ENCODE measurements at regions not wholly inside any gene's neighbourhood (a gene's known extent, or its start where the extent isn't known, plus 50 kb on each side); places are given as distances from the start of the nearest gene placed in this dataset.

DNA sequence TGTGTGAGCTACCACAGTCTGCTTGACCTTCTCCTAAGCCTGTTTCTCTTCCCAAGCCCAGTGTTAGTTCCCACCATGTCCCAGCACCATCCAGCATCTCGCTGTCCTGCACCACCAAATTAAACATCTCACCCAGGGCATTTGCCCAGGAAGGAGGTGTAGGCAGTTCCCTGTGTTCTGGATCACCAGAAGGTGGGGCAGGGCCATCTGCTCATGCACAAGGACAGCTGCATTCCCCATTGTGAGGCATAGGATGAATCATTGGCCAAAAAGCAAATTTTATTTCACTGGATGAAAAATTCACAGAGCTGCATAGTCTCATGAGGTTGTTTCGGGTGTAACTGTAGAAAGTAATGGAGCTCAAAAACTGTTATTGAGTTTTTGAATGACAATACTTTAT, 89.5 kb upstream of the GRIA1 start:
- no peak for DNase-seq

GRCh38 chr5:153402550-153402949, 87.9 kb upstream of the GRIA1 start:
- DNase-seq: no peak

GRCh38 chr5:153403470-153403869, 87.0 kb upstream of the GRIA1 start:
- no peak for DNase-seq

GRCh38 chr5:153404747-153405146, 85.7 kb upstream of the GRIA1 start:
- no peak for DNase-seq

DNA sequence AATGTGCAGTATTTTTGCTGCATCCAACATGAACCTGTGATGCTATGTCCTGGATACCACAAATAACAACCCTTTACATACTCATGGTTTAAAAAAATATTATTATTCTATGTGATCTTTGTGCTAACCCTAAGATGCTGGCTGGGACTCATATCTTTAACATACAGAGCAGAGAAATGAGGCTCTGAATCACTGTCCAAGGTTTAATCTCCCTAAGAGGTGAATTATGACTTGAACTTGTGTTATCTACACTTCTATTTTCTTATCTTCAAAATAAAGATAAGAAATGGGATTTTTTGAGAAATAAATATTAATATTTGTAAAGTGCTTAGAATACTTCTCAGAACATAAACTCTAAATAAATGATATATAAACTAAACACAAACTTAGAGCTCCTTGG, 68.8 kb upstream of the GRIA1 start:
- no peak for DNase-seq

GRCh38 chr5:153425914-153426313, 64.6 kb upstream of the GRIA1 start:
- no peak for DNase-seq

GRCh38 chr5:153429761-153430380, 60.6 kb upstream of the GRIA1 start:
- DNase-seq: no peak

DNA sequence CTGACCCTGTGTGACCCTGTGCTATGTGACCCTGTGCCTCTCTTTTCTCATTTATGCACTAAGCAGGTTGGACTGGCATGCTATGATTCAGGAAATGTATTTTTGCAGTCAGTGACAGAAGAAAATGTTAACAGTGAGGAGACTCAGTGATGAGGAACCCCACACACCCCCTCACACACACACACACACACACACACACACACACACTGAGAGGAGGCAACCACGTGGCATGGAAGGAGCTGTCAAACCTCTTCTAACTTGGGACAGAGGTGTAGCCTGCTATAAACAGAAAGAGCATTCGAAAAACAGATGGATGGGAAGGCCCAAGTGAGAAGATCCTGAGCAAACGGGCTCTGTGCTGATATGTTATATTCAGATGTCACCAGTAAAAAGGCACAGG, 57.9 kb upstream of the GRIA1 start:
- no peak for DNase-seq

- DNase-seq: no peak
These were observed 53.2 kb upstream of the GRIA1 start for GRCh38 chr5:153437251-153437650.

- DNase-seq: no peak
These were observed 51.3 kb upstream of the GRIA1 start for GRCh38 chr5:153439130-153439529.

All from activated naive CD4-positive, alpha-beta T cell treated with anti-CD3 and anti-CD28 coated beads, Interleukin-2, amount 50 U/mL, for 16 hours (primary cell).